ENCODE measurements at regions not wholly inside any gene's neighbourhood (a gene's known extent, or its start where the extent isn't known, plus 50 kb on each side); places are given as distances from the start of the nearest gene placed in this dataset.
"Not testable (repeated sequence)": the region's sequence is repeated elsewhere in the genome, so short reads cannot be mapped to it uniquely, and the experiment has no call there.

DNA sequence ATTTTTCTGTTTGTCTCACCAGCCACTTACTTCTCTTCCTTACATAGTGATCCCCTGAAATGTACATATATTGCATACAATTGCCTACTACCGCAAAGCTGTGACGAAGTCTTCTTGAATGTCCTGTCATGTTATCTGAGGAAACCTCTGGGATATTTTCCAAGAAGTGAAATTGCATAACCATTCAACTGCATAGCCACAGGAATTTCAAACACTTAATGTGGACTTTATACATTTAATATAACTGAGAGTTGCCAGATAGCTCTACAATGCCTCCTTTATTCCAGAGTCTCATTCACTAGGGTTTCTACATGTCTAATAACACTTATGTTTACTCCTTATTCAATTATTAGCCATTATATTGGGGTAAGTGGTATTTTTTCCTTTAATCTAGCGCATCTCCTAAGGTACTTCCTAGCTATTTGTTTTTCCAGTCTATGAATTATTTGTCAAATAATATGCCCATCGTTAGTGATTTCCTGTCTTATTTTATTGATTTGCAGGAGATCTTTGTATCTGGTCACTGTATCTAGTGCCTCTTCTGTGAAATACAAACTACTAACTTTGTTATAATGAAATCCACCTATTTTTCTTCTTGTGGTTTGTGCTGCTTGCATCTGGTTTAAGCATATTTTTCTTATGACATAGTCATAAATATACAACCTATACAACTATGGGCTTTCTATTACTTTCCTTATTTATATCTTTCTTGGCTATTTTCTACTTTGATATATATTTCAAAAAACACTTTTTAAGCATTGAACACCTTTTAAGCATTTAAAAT, 69.2 kb upstream of the GRID2 start:
- ChIA-PET CTCF (no interaction called here), POLR2A (no interaction called here)
- no peaks in the 10 kb centered on the region for H3K36me3 ChIP-seq (ENCODE audit: insufficient read depth, low read length)
- H3K36me3 Mint-ChIP-seq: no peaks in the 10 kb centered on the region
- no peak overlapping the region for H3K27ac ChIP-seq (ENCODE audit: low read depth, low read length)
- no peaks in the 10 kb centered on the region for H3K4me1 ChIP-seq (ENCODE audit: insufficient read depth, low read length)
- H3K4me3 Mint-ChIP-seq: no peak overlapping the region
- peaks cover 3 to 25% (median 17%) of the 10 kb centered on the region in 5 donors for H3K9me3 Mint-ChIP-seq
- DNase-seq: no peak
- no peaks in the 10 kb centered on the region for H3K4me1 Mint-ChIP-seq
- H3K27me3 Mint-ChIP-seq: no peaks in the 10 kb centered on the region
- H3K27me3 ChIP-seq (ENCODE audit: insufficient read depth, low read length, poor library complexity, severe bottlenecking): no peaks in the 10 kb centered on the region
- no peak overlapping the region for H3K4me3 ChIP-seq (ENCODE audit: low read length)
- H3K27ac Mint-ChIP-seq: no peak overlapping the region
- no peaks in the 10 kb centered on the region for H3K9me3 ChIP-seq (ENCODE audit: low read length)

DNA sequence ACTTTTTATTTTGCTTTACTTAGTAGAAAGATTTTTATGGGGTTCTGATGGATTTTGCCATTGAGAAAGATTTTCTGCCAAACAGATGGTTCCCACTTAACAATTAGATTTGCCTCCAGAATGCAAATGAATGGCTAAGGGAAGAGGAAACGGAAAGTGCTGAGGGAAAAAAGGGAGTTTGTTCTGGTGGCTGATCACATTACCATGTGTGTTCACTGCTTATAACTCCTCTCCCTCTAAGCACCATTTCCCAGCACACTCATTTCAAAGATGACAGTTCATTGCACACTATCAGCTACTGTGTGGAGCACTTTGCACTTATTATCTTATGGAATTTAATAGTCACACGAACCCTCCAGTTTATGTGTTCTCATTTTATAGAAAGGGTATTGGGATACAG, 68.0 kb upstream of the GRID2 start:
- H3K4me3 Mint-ChIP-seq: no peak overlapping the region
- DNase-seq: no peak
- Histone ChIP-seq H3K36me3 (ENCODE audit: insufficient read depth, low read length) (no peaks in the 10 kb centered on the region), H3K27ac (ENCODE audit: low read depth, low read length) (no peak overlapping the region), H3K4me3 (ENCODE audit: low read length) (no peak overlapping the region), H3K9me3 (ENCODE audit: low read length) (no peaks in the 10 kb centered on the region), H3K27me3 (ENCODE audit: insufficient read depth, low read length, poor library complexity, severe bottlenecking) (no peaks in the 10 kb centered on the region), H3K4me1 (ENCODE audit: insufficient read depth, low read length) (no peaks in the 10 kb centered on the region)
- no peak overlapping the region for H3K27ac Mint-ChIP-seq
- ChIA-PET POLR2A (no interaction called here), CTCF (no interaction called here)
- peaks cover 3 to 21% (median 17%) of the 10 kb centered on the region in 5 donors for H3K9me3 Mint-ChIP-seq
- no peaks in the 10 kb centered on the region for H3K36me3 Mint-ChIP-seq
- no peaks in the 10 kb centered on the region for H3K27me3 Mint-ChIP-seq
- H3K4me1 Mint-ChIP-seq: no peaks in the 10 kb centered on the region

DNA sequence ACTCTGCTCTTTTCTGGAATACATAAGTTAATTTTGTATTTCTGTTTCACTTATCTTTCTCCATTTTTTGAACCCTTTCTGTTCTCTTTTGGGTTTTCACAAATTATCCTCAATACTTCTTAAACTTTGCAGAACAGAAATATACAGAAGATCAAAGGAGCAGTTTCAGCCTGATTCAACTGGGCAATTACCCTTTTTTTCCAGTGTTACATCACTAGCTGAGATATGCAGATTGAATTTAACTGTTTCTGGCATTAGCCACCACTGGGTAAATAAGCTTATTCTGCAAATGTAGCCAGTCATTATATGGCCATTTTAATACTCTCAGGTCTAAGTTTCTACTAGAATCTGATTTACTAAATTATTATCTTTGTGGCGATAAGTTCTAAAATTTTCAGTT, 66.9 kb upstream of the GRID2 start:
- H3K4me1 ChIP-seq (ENCODE audit: insufficient read depth, low read length): no peaks in the 10 kb centered on the region
- no peak overlapping the region for H3K4me3 ChIP-seq (ENCODE audit: low read length)
- H3K36me3 ChIP-seq (ENCODE audit: insufficient read depth, low read length): no peaks in the 10 kb centered on the region
- ChIA-PET POLR2A (no interaction called here), CTCF (no interaction called here)
- H3K27ac ChIP-seq (ENCODE audit: low read depth, low read length): no peak overlapping the region
- no peak overlapping the region for H3K4me3 Mint-ChIP-seq
- no peak overlapping the region for H3K27ac Mint-ChIP-seq
- no peaks in the 10 kb centered on the region for H3K9me3 ChIP-seq (ENCODE audit: low read length)
- H3K4me1 Mint-ChIP-seq: no peaks in the 10 kb centered on the region
- DNase-seq: no peak
- H3K27me3 Mint-ChIP-seq: no peaks in the 10 kb centered on the region
- no peaks in the 10 kb centered on the region for H3K36me3 Mint-ChIP-seq
- H3K9me3 Mint-ChIP-seq: peaks cover 3 to 23% (median 17%) of the 10 kb centered on the region in 5 donors
- H3K27me3 ChIP-seq (ENCODE audit: insufficient read depth, low read length, poor library complexity, severe bottlenecking): no peaks in the 10 kb centered on the region

DNA sequence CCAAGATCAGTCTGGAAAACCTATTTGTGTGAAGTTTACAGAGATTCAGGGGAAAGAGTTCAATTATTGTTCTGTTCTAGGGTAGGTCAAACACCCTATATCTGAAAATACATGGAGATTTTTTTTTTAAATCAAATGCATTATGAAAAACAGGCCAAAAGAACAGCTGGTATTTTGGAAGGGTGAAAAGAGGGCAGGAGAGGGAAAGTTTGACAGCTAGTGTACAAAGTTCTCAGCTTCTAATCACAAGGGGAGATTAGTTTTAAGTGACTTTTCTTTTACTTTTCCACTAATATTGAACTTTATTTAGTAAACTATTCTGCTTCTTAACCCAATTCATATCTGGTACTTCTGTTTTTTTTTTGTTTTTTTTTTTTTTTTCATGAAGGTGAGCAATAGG, 66.2 kb upstream of the GRID2 start:
- H3K4me3 Mint-ChIP-seq: no peak overlapping the region
- Histone ChIP-seq H3K4me3 (ENCODE audit: low read length) (no peak overlapping the region), H3K9me3 (ENCODE audit: low read length) (no peaks in the 10 kb centered on the region), H3K27me3 (ENCODE audit: insufficient read depth, low read length, poor library complexity, severe bottlenecking) (no peaks in the 10 kb centered on the region), H3K36me3 (ENCODE audit: insufficient read depth, low read length) (no peaks in the 10 kb centered on the region), H3K27ac (ENCODE audit: low read depth, low read length) (no peak overlapping the region), H3K4me1 (ENCODE audit: insufficient read depth, low read length) (no peaks in the 10 kb centered on the region)
- no peaks in the 10 kb centered on the region for H3K4me1 Mint-ChIP-seq
- H3K9me3 Mint-ChIP-seq: peaks cover 3 to 23% (median 17%) of the 10 kb centered on the region in 5 donors
- ChIA-PET POLR2A (no interaction called here), CTCF (no interaction called here)
- H3K27me3 Mint-ChIP-seq: no peaks in the 10 kb centered on the region
- no peaks in the 10 kb centered on the region for H3K36me3 Mint-ChIP-seq
- no peak for DNase-seq
- H3K27ac Mint-ChIP-seq: no peak overlapping the region

DNA sequence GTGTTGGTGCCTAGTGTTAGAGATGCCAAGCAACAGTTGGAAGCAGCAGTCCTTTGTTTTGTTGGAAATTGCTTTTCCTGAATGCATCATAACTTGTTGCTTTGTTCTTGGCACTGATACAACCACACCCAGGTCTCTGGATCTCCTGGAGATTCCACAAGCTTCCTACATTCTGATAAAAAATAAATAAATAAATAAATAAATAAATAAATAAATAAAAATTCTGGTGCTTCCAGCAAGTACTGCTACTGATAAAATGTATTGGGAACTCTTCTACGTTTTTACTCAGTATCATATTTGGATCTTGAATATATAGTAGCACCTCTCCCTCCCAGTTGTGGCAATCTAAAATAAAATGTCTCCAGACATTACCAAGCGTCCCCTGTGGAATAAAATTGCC, 62.7 kb upstream of the GRID2 start:
- H3K27me3 Mint-ChIP-seq: no peaks in the 10 kb centered on the region
- DNase-seq: no peak
- Histone ChIP-seq H3K36me3 (ENCODE audit: insufficient read depth, low read length) (no peaks in the 10 kb centered on the region), H3K27me3 (ENCODE audit: insufficient read depth, low read length, poor library complexity, severe bottlenecking) (no peaks in the 10 kb centered on the region), H3K9me3 (ENCODE audit: low read length) (no peaks in the 10 kb centered on the region), H3K27ac (ENCODE audit: low read depth, low read length) (no peak overlapping the region), H3K4me3 (ENCODE audit: low read length) (no peak overlapping the region), H3K4me1 (ENCODE audit: insufficient read depth, low read length) (no peaks in the 10 kb centered on the region)
- no peaks in the 10 kb centered on the region for H3K4me1 Mint-ChIP-seq
- no peaks in the 10 kb centered on the region for H3K36me3 Mint-ChIP-seq
- ChIA-PET CTCF (no interaction called here), POLR2A (no interaction called here)
- no peak overlapping the region for H3K4me3 Mint-ChIP-seq
- H3K9me3 Mint-ChIP-seq: peaks cover 5 to 23% (median 15%) of the 10 kb centered on the region in 5 donors
- no peak overlapping the region for H3K27ac Mint-ChIP-seq

DNA sequence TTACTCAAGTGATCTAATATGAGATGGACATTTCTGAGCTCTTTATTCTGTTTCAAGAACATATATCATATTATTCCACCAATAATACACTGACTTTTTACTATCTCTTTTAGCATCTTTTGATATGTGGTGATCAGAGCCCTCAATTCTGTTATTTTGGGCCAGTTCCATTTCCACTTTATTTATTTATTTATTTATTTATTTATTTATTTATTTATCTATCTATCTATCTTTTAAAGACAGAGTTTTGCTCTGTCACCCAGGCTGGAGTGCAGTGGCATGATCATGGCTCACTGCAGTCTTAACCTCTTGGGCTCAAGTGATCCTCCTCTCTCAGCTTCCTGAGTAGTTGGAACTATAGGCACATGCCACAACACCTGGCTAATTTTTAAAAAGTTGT, 57.4 kb upstream of the GRID2 start:
- H3K36me3 Mint-ChIP-seq: no peaks in the 10 kb centered on the region
- Histone ChIP-seq H3K27me3 (ENCODE audit: insufficient read depth, low read length, poor library complexity, severe bottlenecking) (no peaks in the 10 kb centered on the region), H3K27ac (ENCODE audit: low read depth, low read length) (no peak overlapping the region), H3K4me3 (ENCODE audit: low read length) (no peak overlapping the region), H3K9me3 (ENCODE audit: low read length) (no peaks in the 10 kb centered on the region), H3K4me1 (ENCODE audit: insufficient read depth, low read length) (no peaks in the 10 kb centered on the region), H3K36me3 (ENCODE audit: insufficient read depth, low read length) (no peaks in the 10 kb centered on the region)
- no peaks in the 10 kb centered on the region for H3K27me3 Mint-ChIP-seq
- ChIA-PET POLR2A (no interaction called here), CTCF (no interaction called here)
- H3K4me1 Mint-ChIP-seq: no peaks in the 10 kb centered on the region
- no peak for DNase-seq
- H3K4me3 Mint-ChIP-seq: no peak overlapping the region
- H3K9me3 Mint-ChIP-seq: peaks cover 0 to 26% (median 3%) of the 10 kb centered on the region in 5 donors
- no peak overlapping the region for H3K27ac Mint-ChIP-seq

DNA sequence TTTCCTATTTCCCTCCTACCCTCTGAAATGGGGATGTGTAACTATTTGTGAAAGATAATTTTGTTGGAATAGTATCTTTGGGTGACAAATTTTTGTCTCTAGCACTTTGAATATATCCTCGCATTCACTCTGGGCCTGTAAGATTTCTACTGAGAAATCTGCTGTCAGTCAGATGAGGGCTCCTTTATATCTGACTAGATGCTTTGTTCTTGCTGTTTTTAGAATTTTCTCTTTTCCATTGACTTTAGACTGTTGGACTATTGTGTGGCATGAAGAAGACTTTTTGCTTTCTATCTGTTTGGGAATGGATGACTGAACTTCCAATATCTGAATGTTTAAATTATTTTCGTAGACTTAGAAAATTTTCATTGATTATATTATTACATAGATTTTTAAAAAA, 54.2 kb upstream of the GRID2 start:
- Mint-ChIP-seq H3K27me3 (no peaks in the 10 kb centered on the region), H3K36me3 (no peaks in the 10 kb centered on the region), H3K4me3 (no peak overlapping the region), H3K9me3 (peaks cover 5 to 25% (median 9%) of the 10 kb centered on the region in 5 donors), H3K27ac (no peak overlapping the region), H3K4me1 (no peaks in the 10 kb centered on the region)
- no peaks in the 10 kb centered on the region for H3K4me1 ChIP-seq (ENCODE audit: insufficient read depth, low read length)
- no peak overlapping the region for H3K4me3 ChIP-seq (ENCODE audit: low read length)
- H3K9me3 ChIP-seq (ENCODE audit: low read length): no peaks in the 10 kb centered on the region
- ChIA-PET POLR2A (no interaction called here), CTCF (no interaction called here)
- no peak overlapping the region for H3K27ac ChIP-seq (ENCODE audit: low read depth, low read length)
- no peaks in the 10 kb centered on the region for H3K36me3 ChIP-seq (ENCODE audit: insufficient read depth, low read length)
- H3K27me3 ChIP-seq (ENCODE audit: insufficient read depth, low read length, poor library complexity, severe bottlenecking): no peaks in the 10 kb centered on the region
- no peak for DNase-seq

DNA sequence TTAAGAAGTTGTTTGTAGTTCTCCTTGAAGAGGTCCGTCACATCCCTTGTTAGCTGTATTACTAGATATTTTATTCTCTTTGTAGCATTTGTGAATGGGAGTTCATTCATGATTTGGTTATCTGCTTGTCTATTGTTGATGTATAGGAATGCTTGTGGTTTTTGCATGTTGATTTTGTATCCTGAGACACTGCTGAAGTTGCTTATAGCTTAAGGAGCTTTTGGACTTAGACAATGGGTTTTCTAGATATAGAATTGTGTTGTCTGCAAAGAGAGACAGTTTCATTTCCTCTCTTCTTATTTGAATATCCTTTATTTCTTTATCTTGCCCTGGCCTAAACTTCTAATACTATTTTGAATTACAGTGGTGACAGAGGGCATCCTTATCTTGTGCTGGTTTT, 52.1 kb upstream of the GRID2 start:
- no peak overlapping the region for H3K4me3 Mint-ChIP-seq
- CTCF ChIA-PET: no interaction called here
- POLR2A ChIA-PET: no interaction called here
- H3K27me3 Mint-ChIP-seq: no peaks in the 10 kb centered on the region
- H3K27ac ChIP-seq (ENCODE audit: low read depth, low read length): no peak overlapping the region
- H3K36me3 ChIP-seq (ENCODE audit: insufficient read depth, low read length): no peaks in the 10 kb centered on the region
- H3K27me3 ChIP-seq (ENCODE audit: insufficient read depth, low read length, poor library complexity, severe bottlenecking): no peaks in the 10 kb centered on the region
- no peak for DNase-seq
- no peak overlapping the region for H3K27ac Mint-ChIP-seq
- no peaks in the 10 kb centered on the region for H3K4me1 ChIP-seq (ENCODE audit: insufficient read depth, low read length)
- H3K9me3 Mint-ChIP-seq: peaks cover 5 to 25% (median 14%) of the 10 kb centered on the region in 5 donors
- H3K4me1 Mint-ChIP-seq: no peaks in the 10 kb centered on the region
- no peaks in the 10 kb centered on the region for H3K36me3 Mint-ChIP-seq
- no peaks in the 10 kb centered on the region for H3K9me3 ChIP-seq (ENCODE audit: low read length)
- no peak overlapping the region for H3K4me3 ChIP-seq (ENCODE audit: low read length)

DNA sequence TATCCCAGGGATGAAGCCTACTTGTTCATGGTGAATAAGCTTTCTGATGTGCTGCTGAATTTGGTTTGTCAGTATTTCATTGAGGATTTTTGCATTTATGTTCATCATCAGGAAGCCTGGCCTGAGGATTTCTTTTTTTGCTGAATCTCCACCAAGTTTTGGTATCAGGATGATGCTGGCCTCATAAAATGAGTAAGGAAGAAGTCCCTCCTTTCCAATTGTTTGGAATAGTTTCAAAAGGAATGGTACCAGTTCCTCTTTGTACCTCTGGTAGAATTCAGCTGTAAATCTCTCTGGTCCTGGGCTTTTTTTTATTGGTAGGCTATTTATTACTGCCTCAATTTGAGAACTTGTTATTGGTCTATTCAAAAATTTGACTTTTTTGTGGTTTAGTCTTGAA, 51.4 kb upstream of the GRID2 start:
- H3K4me3 Mint-ChIP-seq; DNase-seq; H3K9me3 ChIP-seq (ENCODE audit: low read length); H3K4me3 ChIP-seq (ENCODE audit: low read length); H3K36me3 ChIP-seq (ENCODE audit: insufficient read depth, low read length); H3K27ac ChIP-seq (ENCODE audit: low read depth, low read length); H3K4me1 ChIP-seq (ENCODE audit: insufficient read depth, low read length); H3K27me3 Mint-ChIP-seq; H3K36me3 Mint-ChIP-seq; H3K27ac Mint-ChIP-seq; H3K4me1 Mint-ChIP-seq; H3K27me3 ChIP-seq (ENCODE audit: insufficient read depth, low read length, poor library complexity, severe bottlenecking); POLR2A ChIA-PET; CTCF ChIA-PET: not testable (repeated sequence)
- H3K9me3 Mint-ChIP-seq: peaks cover 5 to 23% (median 17%) of the 10 kb centered on the region in 5 donors

Data from CD8-positive, alpha-beta memory T cell (primary cell).